Erythroblast (primary cell): ENCODE measurements at regions not wholly inside any gene's neighbourhood (a gene's known extent, or its start where the extent isn't known, plus 50 kb on each side); places are given as distances from the start of the nearest gene placed in this dataset.

Experiments used
- GATA1 ChIP-seq: IDR thresholded peaks from 2 replicates; pipeline ENCODE4 v1.6.1; 2011; ENCODE audit warnings: low read depth, mild to moderate bottlenecking, control low read depth, low read length, moderate library complexity
- POLR2A ChIP-seq: IDR thresholded peaks from 2 replicates; pipeline ENCODE4 v1.6.1; 2011; ENCODE audit warnings: mild to moderate bottlenecking, low read length

DNA sequence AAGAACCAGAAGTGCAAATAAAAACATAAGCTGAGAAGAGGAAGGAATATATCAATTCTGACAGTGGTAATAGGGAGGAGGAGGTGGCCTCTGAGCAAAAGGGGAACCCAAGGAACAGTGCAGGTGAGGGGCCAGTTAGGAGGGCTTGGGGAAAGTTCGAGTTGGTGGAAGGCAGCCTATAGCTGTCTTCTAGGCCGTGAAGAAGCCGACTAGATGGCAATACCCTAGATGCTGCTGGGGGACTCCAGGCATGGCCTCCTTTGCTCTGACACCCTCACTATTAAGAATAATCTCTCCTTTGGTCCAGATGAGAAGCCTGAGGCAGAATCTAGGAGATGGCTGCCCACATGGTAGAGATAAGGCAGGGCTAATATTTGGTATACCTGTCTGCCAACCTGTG lies 351.1 kb upstream of the PLXNA2 start:
- TF ChIP-seq POLR2A (no peak), GATA1 (no peak)
